HepG2 (cell line): ENCODE measurements at regions not wholly inside any gene's neighbourhood (a gene's known extent, or its start where the extent isn't known, plus 50 kb on each side); places are given as distances from the start of the nearest gene placed in this dataset.

Source experiments
- ATAC-seq: fragments of 200-7000 bp; cut with Tn5 transposase; 3 replicates; pipeline ENCODE4 v1.9.1; 2020; ENCODE audit warnings: mild to moderate bottlenecking, moderate library complexity
- BruUV-seq: library from RNA; stranded (reverse); fragments of 400-500 nt; replicated peaks from 2 replicates; lab custom pipeline; 2021; lab: Mats Ljungman, UMichigan
- CTCF ChIA-PET: fragments of 300-600 bp; formaldehyde crosslinking; extraction: SDS; loops from one replicate; lab custom pipeline; 2021; ENCODE audit warnings: low total read pairs, inconsistent platforms, low intra/inter-chr PET ratio; lab: Yijun Ruan, JAX
- POLR2A ChIA-PET: fragments of 350-600 bp; sonication (Branson Sonifier 250); formaldehyde crosslinking; loops from one replicate; lab custom pipeline; 2020; ENCODE audit warnings: antibody characterized with exemption, inconsistent platforms; lab: Yijun Ruan, JAX
- DNase-seq: peaks from one replicate; pipeline ENCODE4 v3.0.0-alpha.2; 2015; ENCODE audit warnings: low spot score
- FAIRE-seq: peaks from 3 replicates; lab custom pipeline; 2011; peaks lifted over from hg19 to GRCh38; lab: Jason Lieb, UNC
- H2AFZ ChIP-seq: one replicate; pipeline ENCODE4 v1.6.1; 2011; ENCODE audit warnings: low read length, inconsistent platforms
- H3K27ac ChIP-seq: fragments of 300-600 bp; 3 replicates; pipeline ENCODE4 v1.8.0; 2011; ENCODE audit warnings: mixed run types, mild to moderate bottlenecking, mixed read lengths, low read length, inconsistent platforms; ENCODE audit not compliant: insufficient read depth; ENCODE audit errors: extremely low read length
- H3K27me3 ChIP-seq, 2 experiments: fragments of 200-600 bp in 1 of 2; 2 replicates in 1 of 2; 3 replicates in 1 of 2; pipeline versions ENCODE4 v1.6.0 to v1.8.0; 2011; ENCODE audit warnings: low read length in 2 of 2, mild to moderate bottlenecking in 2 of 2, moderate library complexity in 2 of 2, inconsistent platforms in 1 of 2; ENCODE audit not compliant: insufficient read depth in 2 of 2, control insufficient read depth in 1 of 2
- H3K36me3 ChIP-seq, 2 experiments: fragments of 200-600 bp in 1 of 2; replicated peaks in 1 of 2; 2 replicates in 1 of 2; 3 replicates in 1 of 2; pipeline versions ENCODE4 v1.5.1 to v1.8.0; 2011; ENCODE audit warnings: low read length in 2 of 2, inconsistent platforms in 1 of 2; ENCODE audit not compliant: insufficient read depth in 2 of 2, control insufficient read depth in 1 of 2
- H3K4me1 ChIP-seq: 2 replicates; pipeline ENCODE4 v1.5.1; 2012; ENCODE audit warnings: low read length, inconsistent platforms; ENCODE audit not compliant: insufficient read depth
- H3K4me2 ChIP-seq: 2 replicates; pipeline ENCODE4 v1.6.0; 2011; ENCODE audit warnings: low read depth, low read length, inconsistent platforms
- H3K4me3 ChIP-seq, 3 experiments: fragments of 200-600 bp in 1 of 3; sonication (generic), shearing (Covaris generic) in 1 of 3; replicated peaks in 1 of 3; 2 replicates each; pipeline ENCODE4 v1.5.1; 2011 to 2016; ENCODE audit warnings: low read length in 3 of 3, inconsistent platforms in 2 of 3, low read depth in 2 of 3, mild to moderate bottlenecking in 2 of 3, control low read depth in 1 of 3, mixed read lengths in 1 of 3; ENCODE audit not compliant: insufficient read depth in 1 of 3
- H3K79me2 ChIP-seq: one replicate; pipeline ENCODE4 v1.6.1; 2011; ENCODE audit warnings: low read length, inconsistent platforms; ENCODE audit not compliant: insufficient read depth
- H3K9ac ChIP-seq: 2 replicates; pipeline ENCODE4 v1.6.0; 2011; ENCODE audit warnings: mild to moderate bottlenecking, low read depth, low read length, inconsistent platforms; ENCODE audit not compliant: insufficient read depth
- H3K9me3 ChIP-seq: 2 replicates; pipeline ENCODE4 v1.5.1; 2012; ENCODE audit warnings: mild to moderate bottlenecking, low read length
- H4K20me1 ChIP-seq: 2 replicates; pipeline ENCODE4 v1.6.0; 2011; ENCODE audit warnings: inconsistent platforms, mild to moderate bottlenecking, low read length, moderate library complexity; ENCODE audit not compliant: insufficient read depth
- ATF5 ChIP-seq: sonication (generic); formaldehyde crosslinking; IDR thresholded peaks from 2 replicates; pipeline ENCODE4 v1.4.0; 2020; ENCODE audit warnings: mild to moderate bottlenecking, low read depth, missing genetic modification reagents
- BHLHE40 ChIP-seq: IDR thresholded peaks from 2 replicates; pipeline ENCODE4 v1.6.1; 2011; ENCODE audit warnings: low read length, improper control_type of control experiment
- BORCS8-MEF2B ChIP-seq: sonication (generic); formaldehyde crosslinking; IDR thresholded peaks from 2 replicates; pipeline ENCODE4 v1.8.0; 2022; ENCODE audit warnings: mild to moderate bottlenecking, missing genetic modification reagents
- GPN1 ChIP-seq: sonication (generic); formaldehyde crosslinking; IDR thresholded peaks from 2 replicates; pipeline ENCODE4 v1.5.1; 2020; ENCODE audit warnings: missing genetic modification reagents, borderline replicate concordance
- NRL ChIP-seq: sonication (generic); formaldehyde crosslinking; IDR thresholded peaks from 2 replicates; pipeline ENCODE4 v1.5.0; 2020; ENCODE audit warnings: missing genetic modification reagents, mild to moderate bottlenecking, moderate library complexity, borderline replicate concordance
- PAX8 ChIP-seq: sonication (generic); formaldehyde crosslinking; IDR thresholded peaks from 2 replicates; pipeline ENCODE4 v1.8.0; 2022; ENCODE audit warnings: mild to moderate bottlenecking, missing genetic modification reagents, borderline replicate concordance
- RARG ChIP-seq: sonication (generic); formaldehyde crosslinking; IDR thresholded peaks from 2 replicates; pipeline ENCODE4 v1.4.0; 2020; ENCODE audit warnings: low read depth, mild to moderate bottlenecking, missing genetic modification reagents
- TBX3 ChIP-seq: fragments of 450-650 bp; IDR thresholded peaks from 2 replicates; pipeline ENCODE4 v1.6.1; 2017; ENCODE audit warnings: antibody characterized with exemption, mild to moderate bottlenecking, inconsistent platforms, borderline replicate concordance
- ZBTB39 ChIP-seq: sonication (generic); formaldehyde crosslinking; IDR thresholded peaks from 2 replicates; pipeline ENCODE4 v1.5.0; 2020; ENCODE audit warnings: missing genetic modification reagents
- ZC3H13 ChIP-seq: sonication (generic); formaldehyde crosslinking; IDR thresholded peaks from 2 replicates; pipeline ENCODE4 v1.8.1; 2023; ENCODE audit warnings: mild to moderate bottlenecking, missing genetic modification reagents, moderate library complexity
- ZFY ChIP-seq: sonication (generic); formaldehyde crosslinking; IDR thresholded peaks from 2 replicates; pipeline ENCODE4 v1.4.0; 2020; ENCODE audit warnings: missing genetic modification reagents
- ZKSCAN5 ChIP-seq: sonication (generic); formaldehyde crosslinking; IDR thresholded peaks from 2 replicates; pipeline ENCODE4 v1.5.1; 2020; ENCODE audit warnings: mild to moderate bottlenecking, missing genetic modification reagents
- ZNF34 ChIP-seq: sonication (generic); formaldehyde crosslinking; IDR thresholded peaks from 2 replicates; pipeline ENCODE4 v1.4.0; 2020; ENCODE audit warnings: mild to moderate bottlenecking, missing genetic modification reagents, borderline replicate concordance
- ZNF557 ChIP-seq: sonication (generic); formaldehyde crosslinking; IDR thresholded peaks from 2 replicates; pipeline ENCODE4 v1.4.0; 2020; ENCODE audit warnings: missing genetic modification reagents
- ZSCAN25 ChIP-seq: sonication (generic); formaldehyde crosslinking; IDR thresholded peaks from 2 replicates; pipeline ENCODE4 v1.8.0; 2022; ENCODE audit warnings: mild to moderate bottlenecking, missing genetic modification reagents
- WGBS: methylation state at CpG from one replicate; pipeline ENCODE4 v1.1.6; 2017; ENCODE audit warnings: low lambda C conversion rate; 5-methylcytosine and 5-hydroxymethylcytosine counted together
- in situ Hi-C: cut with HindIII; loops from 2 replicates; pipeline ENCODE4 v1.10.0; 2017; ENCODE audit warnings: low pct_unique_long_range_greater_than_20kb; ENCODE audit not compliant: extremely low pct_ligation_motif_present
- intact Hi-C: fragments of 100-400 bp; cut with micrococcal nuclease; formaldehyde crosslinking; loops from one replicate; pipeline ENCODE4 v1.10.0; 2022; ENCODE audit not compliant: unreplicated experiment

- TF ChIP-seq BORCS8-MEF2B, result no peak
- no peak for TF ChIP-seq ZFY (CRISPR knock-in tag)
- no peak for TF ChIP-seq ZNF557
- TF ChIP-seq, all 625 proteins: peak for 0
These were observed 384.5 kb upstream of the GHITM start (continued) for GRCh38 chr10:83754857-83755256.

- no peak for DNase-seq
- no TSS peak for BruUV-seq
- intact Hi-C loops, result no loop called here
- Histone ChIP-seq H3K4me1 (no peaks in the 10 kb centered on the region), H3K27me3 (no peaks in the 10 kb centered on the region; a peak in 1 of 5 replicates), H4K20me1 (no peaks in the 10 kb centered on the region), H3K4me2 (no peak overlapping the region), H3K27ac (no peak overlapping the region), H3K4me3 (no peak overlapping the region), H3K9ac (no peak overlapping the region), H3K36me3 (no peaks in the 10 kb centered on the region), H3K79me2 (no peaks in the 10 kb centered on the region), H2AFZ (no peak overlapping the region), H3K9me3 (peaks cover 79% of the 10 kb centered on the region)
- no peak for TF ChIP-seq ZKSCAN5 (CRISPR knock-in tag)
- no peak for TF ChIP-seq ATF5 (CRISPR knock-in tag)
- no peak for TF ChIP-seq PAX8 (CRISPR knock-in tag)
- ATAC-seq, result no peak
- in situ Hi-C loops, result no loop called here
- WGBS, result 4% methylated on average over 2 of the region's 2 CpGs
- no peak for FAIRE-seq
- POLR2A ChIA-PET, result no interaction called here
- CTCF ChIA-PET, result no interaction called here
These were observed 379.2 kb upstream of the GHITM start for GRCh38 chr10:83760142-83760541.

- FAIRE-seq, result no peak
- 5% methylated on average over 5 of the region's 5 CpGs for WGBS
- no peak overlapping the region for H3K9ac ChIP-seq
- no peaks in the 10 kb centered on the region for H3K4me1 ChIP-seq
- in situ Hi-C loops, result no loop called here
- H3K36me3 ChIP-seq, result no peaks in the 10 kb centered on the region
- TF ChIP-seq ZSCAN25 (CRISPR knock-in tag) (no peak), ZNF34 (CRISPR knock-in tag) (no peak), RARG (CRISPR knock-in tag) (no peak), GPN1 (CRISPR knock-in tag) (no peak), ZC3H13 (CRISPR knock-in tag) (no peak), ZBTB39 (CRISPR knock-in tag) (no peak), NRL (CRISPR knock-in tag) (no peak), TBX3 (no peak), BHLHE40 (no peak)
- H3K4me3 ChIP-seq, result no peak overlapping the region
- no peak overlapping the region for H3K27ac ChIP-seq
- H2AFZ ChIP-seq, result no peak overlapping the region
- H3K4me2 ChIP-seq, result no peak overlapping the region
- ChIA-PET CTCF (no interaction called here), POLR2A (no interaction called here)
- H3K79me2 ChIP-seq, result no peaks in the 10 kb centered on the region
- H3K27me3 ChIP-seq, result no peaks in the 10 kb centered on the region; a peak in 1 of 5 replicates
- DNase-seq, result no peak
- ATAC-seq, result no peak
- intact Hi-C loops, result no loop called here
- H3K9me3 ChIP-seq, result peaks cover 80% of the 10 kb centered on the region
- H4K20me1 ChIP-seq, result no peaks in the 10 kb centered on the region
- no TSS peak for BruUV-seq
These were observed 374.6 kb upstream of the GHITM start for GRCh38 chr10:83764666-83765065.
